T-cell (primary cell): ENCODE measurements at regions not wholly inside any gene's neighbourhood (a gene's known extent, or its start where the extent isn't known, plus 50 kb on each side); places are given as distances from the start of the nearest gene placed in this dataset.

Experiments
- ATAC-seq, 4 experiments: fragments of 200-7000 bp in 3 of 4; fragments of 150-1000 bp in 1 of 4; cut with Tn5 transposase; replicated peaks in 1 of 4; 1 replicate in 3 of 4; 2 replicates in 1 of 4; pipeline ENCODE4 v1.10.0; 2021; ENCODE audit warnings: moderate library complexity in 3 of 4, mild to moderate bottlenecking in 2 of 4, moderate number of reproducible peaks in 1 of 4
- CTCF ChIA-PET, 2 donors: fragments of 300-600 bp; sonication (Branson Sonifier 250); formaldehyde crosslinking; loops; one replicate each; lab custom pipeline; 2022; ENCODE audit warnings: antibody characterized with exemption in 2 of 2; lab: Charles Lee
- POLR2A ChIA-PET, 2 donors: fragments of 300-600 bp; sonication (Branson Sonifier 250); formaldehyde crosslinking; loops; one replicate each; lab custom pipeline; 2022; ENCODE audit warnings: antibody characterized with exemption in 2 of 2; lab: Charles Lee
- DNase-seq, 35 experiments: peaks; one replicate each; pipeline versions ENCODE4 v3.0.0 to v3.0.0-alpha.2; 2013 to 2023
- H3K27ac ChIP-seq: one replicate; pipeline ENCODE4 v1.5.1; 2013; ENCODE audit warnings: low read length
- H3K27me3 ChIP-seq, 2 experiments: replicated peaks in 1 of 2; 1 replicate in 1 of 2; 2 replicates in 1 of 2; pipeline versions ENCODE4 v1.6.1 to v1.7.0; 2013; ENCODE audit warnings: low read length in 1 of 2, mixed read lengths in 1 of 2; ENCODE audit not compliant: control insufficient read depth in 2 of 2, insufficient read depth in 2 of 2; ENCODE audit errors: extremely low read depth in 1 of 2
- H3K36me3 ChIP-seq, 2 donors: 1 replicate in 1 of 2; 2 replicates in 1 of 2; pipeline versions ENCODE4 v1.6.1 to v1.7.0; 2013; ENCODE audit warnings: low read length in 1 of 2; ENCODE audit not compliant: control insufficient read depth in 2 of 2, insufficient read depth in 1 of 2; ENCODE audit errors: extremely low read depth in 1 of 2
- H3K4me1 ChIP-seq, 2 experiments: 1 replicate in 1 of 2; 2 replicates in 1 of 2; pipeline versions ENCODE4 v1.6.1 to v1.7.0; 2013; ENCODE audit warnings: low read length in 2 of 2, mixed read lengths in 1 of 2; ENCODE audit not compliant: insufficient read depth in 2 of 2, control insufficient read depth in 1 of 2; ENCODE audit errors: extremely low read depth in 1 of 2
- H3K4me3 ChIP-seq, 2 donors: 1 replicate in 1 of 2; 2 replicates in 1 of 2; pipeline versions ENCODE4 v1.5.1 to v1.7.0; 2013; ENCODE audit warnings: mild to moderate bottlenecking in 2 of 2, low read length in 1 of 2, moderate library complexity in 1 of 2; ENCODE audit not compliant: control insufficient read depth in 1 of 2; ENCODE audit errors: extremely low read depth in 1 of 2
- H3K9me3 ChIP-seq: 2 replicates; pipeline ENCODE4 v1.7.0; 2013
- H3K27ac Mint-ChIP-seq, 2 donors: one replicate each; pipeline ENCODE4 v1.8.0; 2020 to 2021; ENCODE audit warnings: mild to moderate bottlenecking in 2 of 2, mixed read lengths in 2 of 2
- H3K27me3 Mint-ChIP-seq, 2 donors: one replicate each; pipeline ENCODE4 v1.8.0; 2021 to 2022; ENCODE audit warnings: mixed read lengths in 2 of 2
- H3K36me3 Mint-ChIP-seq: one replicate; pipeline ENCODE4 v1.8.0; 2021; ENCODE audit warnings: mixed read lengths
- H3K4me1 Mint-ChIP-seq, 3 donors: one replicate each; pipeline ENCODE4 v1.8.0; 2020 to 2022; ENCODE audit warnings: mixed read lengths in 3 of 3, mild to moderate bottlenecking in 1 of 3
- H3K4me3 Mint-ChIP-seq, 3 donors: one replicate each; pipeline ENCODE4 v1.8.0; 2020 to 2022; ENCODE audit warnings: mild to moderate bottlenecking in 3 of 3, mixed read lengths in 3 of 3, moderate library complexity in 3 of 3
- H3K9me3 Mint-ChIP-seq, 3 donors: one replicate each; pipeline ENCODE4 v1.8.0; 2020 to 2022; ENCODE audit warnings: mixed read lengths in 3 of 3
- WGBS: methylation state at CpG from one replicate; pipeline ENCODE4 v1.1.5; 2013; ENCODE audit warnings: missing lambda C conversion rate; ENCODE audit not compliant: insufficient coverage; 5-methylcytosine and 5-hydroxymethylcytosine counted together

GRCh38 chr5:124398460-124398859 lies 348.0 kb downstream of the ZNF608 start:
- no peaks in the 10 kb centered on the region for H3K9me3 ChIP-seq
- no peaks in the 10 kb centered on the region for H3K27me3 ChIP-seq
- Mint-ChIP-seq H3K4me1 (peaks cover 0 to 2% (median 0%) of the 10 kb centered on the region in 3 donors), H3K36me3 (no peaks in the 10 kb centered on the region), H3K27me3 (no peaks in the 10 kb centered on the region), H3K9me3 (no peaks in the 10 kb centered on the region), H3K4me3 (no peak overlapping the region), H3K27ac (no peak overlapping the region)
- ChIA-PET POLR2A (no interaction called here), CTCF (no interaction called here)
- WGBS: 17% methylated on average over 1 of the region's 2 CpGs
- ATAC-seq: no peak
- H3K36me3 ChIP-seq: no peaks in the 10 kb centered on the region
- H3K4me3 ChIP-seq: no peak overlapping the region
- DNase-seq: no peak
- H3K4me1 ChIP-seq: no peaks in the 10 kb centered on the region
- H3K27ac ChIP-seq: no peak overlapping the region

DNA sequence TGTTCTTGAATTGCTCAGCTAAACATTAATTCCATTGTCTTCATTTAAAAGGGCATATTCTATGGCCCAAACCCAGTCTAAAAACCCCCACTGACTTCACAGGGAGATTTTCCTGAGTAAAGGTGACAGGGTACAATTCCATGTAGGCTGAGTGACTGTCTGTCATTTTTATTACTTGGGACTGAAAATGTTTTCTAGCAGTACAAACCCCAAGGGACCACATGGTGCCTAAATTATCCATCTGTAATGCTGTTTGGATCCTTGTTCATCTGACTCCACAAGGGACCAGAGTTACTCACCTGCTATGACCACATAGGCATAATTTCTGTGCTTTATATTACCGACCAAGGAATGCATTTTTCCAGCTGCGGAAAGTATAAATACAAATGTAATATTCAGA lies 349.1 kb downstream of the ZNF608 start:
- Histone ChIP-seq H3K36me3 (no peaks in the 10 kb centered on the region), H3K9me3 (no peaks in the 10 kb centered on the region), H3K4me1 (no peaks in the 10 kb centered on the region), H3K27me3 (no peaks in the 10 kb centered on the region), H3K4me3 (no peak overlapping the region), H3K27ac (no peak overlapping the region)
- WGBS: no CpG with 5 or more reads among the region's 2 CpGs
- ChIA-PET POLR2A (no interaction called here), CTCF (no interaction called here)
- H3K27ac Mint-ChIP-seq: no peak overlapping the region
- H3K4me3 Mint-ChIP-seq: no peak overlapping the region
- H3K27me3 Mint-ChIP-seq: no peaks in the 10 kb centered on the region
- DNase-seq (no peak), ATAC-seq (no peak)
- H3K36me3 Mint-ChIP-seq: no peaks in the 10 kb centered on the region
- H3K4me1 Mint-ChIP-seq: peaks cover 0 to 2% (median 0%) of the 10 kb centered on the region in 3 donors
- no peaks in the 10 kb centered on the region for H3K9me3 Mint-ChIP-seq

GRCh38 chr5:124395926-124396325 lies 350.5 kb downstream of the ZNF608 start:
- CTCF ChIA-PET: no interaction called here
- Histone ChIP-seq H3K27ac (no peak overlapping the region), H3K36me3 (no peaks in the 10 kb centered on the region), H3K4me1 (no peaks in the 10 kb centered on the region), H3K9me3 (no peaks in the 10 kb centered on the region), H3K4me3 (no peak overlapping the region), H3K27me3 (no peaks in the 10 kb centered on the region)
- no peaks in the 10 kb centered on the region for H3K27me3 Mint-ChIP-seq
- DNase-seq: no peak
- H3K4me1 Mint-ChIP-seq: peaks cover 0 to 2% (median 0%) of the 10 kb centered on the region in 3 donors
- H3K36me3 Mint-ChIP-seq: no peaks in the 10 kb centered on the region
- 89% methylated on average over 5 of the region's 5 CpGs for WGBS
- H3K9me3 Mint-ChIP-seq: no peaks in the 10 kb centered on the region
- POLR2A ChIA-PET: no interaction called here
- H3K27ac Mint-ChIP-seq: no peak overlapping the region
- H3K4me3 Mint-ChIP-seq: no peak overlapping the region
- no peak for ATAC-seq

DNA sequence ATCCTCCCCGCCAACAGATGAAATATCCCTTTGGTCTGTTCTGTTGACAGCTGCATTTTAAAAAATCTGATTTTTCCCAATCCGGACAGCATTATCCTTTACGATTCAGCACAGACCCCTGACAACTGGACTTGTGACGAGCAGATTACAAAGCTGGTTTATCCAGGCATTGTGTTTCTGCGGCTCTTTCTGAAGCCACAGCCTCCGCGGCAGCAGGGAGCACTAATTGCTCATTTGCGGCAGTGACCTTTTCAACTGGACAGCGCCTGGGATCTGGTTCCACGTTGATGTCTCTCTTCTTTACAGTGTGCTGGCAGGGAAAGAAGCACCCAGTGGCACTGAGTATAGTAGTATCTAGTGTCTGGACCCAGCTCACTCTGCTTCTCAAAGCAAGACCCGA lies 351.2 kb downstream of the ZNF608 start:
- POLR2A ChIA-PET: no interaction called here
- WGBS: 82% methylated on average over 9 of the region's 11 CpGs
- Histone ChIP-seq H3K27me3 (no peaks in the 10 kb centered on the region), H3K4me3 (no peak overlapping the region), H3K4me1 (no peaks in the 10 kb centered on the region), H3K9me3 (no peaks in the 10 kb centered on the region), H3K27ac (no peak overlapping the region), H3K36me3 (no peaks in the 10 kb centered on the region)
- H3K27ac Mint-ChIP-seq: no peak overlapping the region
- DNase-seq (no peak), ATAC-seq (no peak)
- no peaks in the 10 kb centered on the region for H3K36me3 Mint-ChIP-seq
- H3K9me3 Mint-ChIP-seq: no peaks in the 10 kb centered on the region
- H3K27me3 Mint-ChIP-seq: no peaks in the 10 kb centered on the region
- no peak overlapping the region for H3K4me3 Mint-ChIP-seq
- peaks cover 0 to 2% (median 0%) of the 10 kb centered on the region in 3 donors for H3K4me1 Mint-ChIP-seq
- CTCF ChIA-PET: no interaction called here

DNA sequence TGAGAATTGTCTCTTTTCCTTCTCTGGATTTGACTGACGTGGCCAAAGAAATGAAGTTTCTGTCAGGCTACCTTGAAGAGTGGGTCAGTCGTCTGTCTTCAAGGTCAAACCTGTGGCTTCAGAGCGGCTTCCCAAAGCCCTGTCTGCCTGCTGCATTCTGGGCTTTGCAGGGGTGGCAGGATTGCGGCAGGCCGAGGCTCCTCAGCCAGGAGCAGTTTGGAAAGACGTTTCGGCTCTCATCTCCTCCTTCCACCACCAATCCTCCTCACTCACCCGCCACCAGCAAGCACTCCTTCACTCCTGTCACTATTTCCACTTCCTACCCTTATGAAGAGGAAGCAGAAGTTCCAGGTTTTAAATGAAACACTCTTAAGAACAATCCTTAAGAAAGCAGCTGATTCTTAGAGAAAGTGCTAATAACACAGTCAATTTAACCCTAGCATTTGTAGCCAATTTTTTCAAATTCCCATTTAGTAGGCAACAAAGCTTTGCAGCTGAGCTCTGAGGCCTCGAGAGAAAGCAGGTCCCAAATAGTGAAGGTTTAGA lies 351.7 kb downstream of the ZNF608 start:
- Mint-ChIP-seq H3K27ac (no peak overlapping the region), H3K4me3 (no peak overlapping the region), H3K27me3 (no peaks in the 10 kb centered on the region), H3K9me3 (peaks cover 3 to 5% (median 4%) of the 10 kb centered on the region in 3 donors), H3K36me3 (no peaks in the 10 kb centered on the region), H3K4me1 (peaks cover 0 to 2% (median 0%) of the 10 kb centered on the region in 3 donors)
- no peaks in the 10 kb centered on the region for H3K36me3 ChIP-seq
- ATAC-seq (no peak), DNase-seq (no peak)
- no peaks in the 10 kb centered on the region for H3K9me3 ChIP-seq
- H3K27me3 ChIP-seq: no peaks in the 10 kb centered on the region
- CTCF ChIA-PET: no interaction called here
- WGBS: 78% methylated on average over 3 of the region's 9 CpGs
- H3K4me3 ChIP-seq: no peak overlapping the region
- H3K27ac ChIP-seq: no peak overlapping the region
- POLR2A ChIA-PET: no interaction called here
- H3K4me1 ChIP-seq: no peaks in the 10 kb centered on the region

DNA sequence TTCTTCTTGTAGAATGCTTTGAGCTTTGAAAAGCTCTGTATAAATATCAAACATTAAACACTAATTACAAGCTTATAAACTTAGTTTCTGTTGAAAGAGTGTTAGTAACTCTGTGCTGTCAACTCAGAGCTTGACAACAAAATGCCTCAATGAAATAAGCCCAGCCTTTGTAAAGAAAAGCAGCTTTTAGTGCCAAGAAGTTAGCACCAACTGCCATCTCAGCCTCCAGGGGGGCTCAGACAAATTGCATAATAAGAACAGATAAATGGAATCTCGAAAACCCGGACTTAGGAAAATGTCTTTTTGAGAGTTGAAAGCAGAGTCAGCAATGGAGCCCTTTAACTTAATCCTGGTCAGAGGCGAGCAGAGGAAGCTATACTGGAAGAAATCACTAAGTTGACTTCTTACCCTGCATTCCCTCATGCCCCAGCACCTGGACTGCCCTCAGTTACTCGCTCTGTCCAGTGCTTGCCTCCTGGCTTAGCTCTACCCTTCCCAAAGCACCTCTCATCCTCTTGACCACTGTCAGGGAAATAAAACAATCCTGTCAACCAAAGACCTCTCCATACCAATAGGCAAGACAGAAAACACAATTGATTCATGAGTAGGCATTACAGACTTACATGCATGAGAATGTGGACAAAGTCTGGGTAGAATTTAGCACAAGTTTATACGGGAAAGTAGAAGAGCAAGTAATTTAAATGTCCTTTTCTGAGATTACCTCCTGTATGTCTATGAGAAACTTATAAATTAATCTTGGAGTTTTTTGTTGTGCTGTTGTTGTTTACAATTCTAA lies 352.7 kb downstream of the ZNF608 start:
- ChIA-PET POLR2A (no interaction called here), CTCF (no interaction called here)
- Histone ChIP-seq H3K4me3 (no peak overlapping the region), H3K27ac (no peak overlapping the region), H3K27me3 (no peaks in the 10 kb centered on the region), H3K36me3 (no peaks in the 10 kb centered on the region), H3K4me1 (no peaks in the 10 kb centered on the region), H3K9me3 (no peaks in the 10 kb centered on the region)
- WGBS: 71% methylated on average over 2 of the region's 5 CpGs
- peaks cover 4 to 10% (median 4%) of the 10 kb centered on the region in 3 donors for H3K9me3 Mint-ChIP-seq
- H3K36me3 Mint-ChIP-seq: no peaks in the 10 kb centered on the region
- H3K27ac Mint-ChIP-seq: no peak overlapping the region
- no peak overlapping the region for H3K4me3 Mint-ChIP-seq
- ATAC-seq (no peak), DNase-seq (no peak)
- H3K4me1 Mint-ChIP-seq: peaks cover 0 to 2% (median 0%) of the 10 kb centered on the region in 3 donors
- H3K27me3 Mint-ChIP-seq: no peaks in the 10 kb centered on the region
